NT2/D1 (cell line): ENCODE measurements at regions not wholly inside any gene's neighbourhood (a gene's known extent, or its start where the extent isn't known, plus 50 kb on each side); places are given as distances from the start of the nearest gene placed in this dataset.

Experiments used
- DNase-seq: peaks from one replicate; pipeline ENCODE4 v3.0.0-alpha.2; 2011; ENCODE audit warnings: low read depth, low spot score
- H3K27me3 ChIP-seq: 2 replicates; pipeline ENCODE4 v1.6.0; 2011; ENCODE audit warnings: mild to moderate bottlenecking; ENCODE audit not compliant: insufficient read length, insufficient read depth
- H3K36me3 ChIP-seq: 2 replicates; pipeline ENCODE4 v1.6.1; 2011; ENCODE audit warnings: mild to moderate bottlenecking, low read length, mixed read lengths; ENCODE audit not compliant: insufficient read depth, insufficient read length
- H3K4me1 ChIP-seq: 2 replicates; pipeline ENCODE4 v1.5.1; 2011; ENCODE audit not compliant: insufficient read depth, insufficient read length
- H3K4me3 ChIP-seq: 2 replicates; pipeline ENCODE4 v1.5.1; 2011; ENCODE audit warnings: low read depth; ENCODE audit not compliant: insufficient read length
- H3K9ac ChIP-seq: 2 replicates; pipeline ENCODE4 v1.6.0; 2011; ENCODE audit warnings: low read depth; ENCODE audit not compliant: insufficient read length
- H3K9me3 ChIP-seq: 2 replicates; pipeline ENCODE4 v1.5.1; 2011; ENCODE audit warnings: mild to moderate bottlenecking, low read length; ENCODE audit not compliant: insufficient read depth
- SUZ12 ChIP-seq: IDR thresholded peaks from 2 replicates; pipeline ENCODE4 v1.6.1; 2011; ENCODE audit not compliant: insufficient read length, insufficient read depth; ENCODE audit errors: extremely low read depth
- YY1 ChIP-seq: IDR thresholded peaks from 2 replicates; pipeline ENCODE4 v1.6.1; 2011; ENCODE audit not compliant: insufficient read length, insufficient read depth
- ZNF274 ChIP-seq: IDR thresholded peaks from 2 replicates; pipeline ENCODE4 v1.6.1; 2011; ENCODE audit warnings: mild to moderate bottlenecking, low read depth, low read length

GRCh38 chr1:57722285-57722978 lies 298.6 kb upstream of the DAB1 start:
- TF ChIP-seq YY1 (no peak), SUZ12 (no peak), ZNF274 (no peak)
- no peaks in the 10 kb centered on the region for H3K9me3 ChIP-seq
- H3K27me3 ChIP-seq, result no peaks in the 10 kb centered on the region
- H3K9ac ChIP-seq, result no peak overlapping the region
- H3K4me1 ChIP-seq, result peaks cover 8% of the 10 kb centered on the region
- no peak overlapping the region for H3K4me3 ChIP-seq
- no peaks in the 10 kb centered on the region for H3K36me3 ChIP-seq
- DNase-seq, result no peak

- H3K36me3 ChIP-seq, result no peaks in the 10 kb centered on the region
Measured at GRCh38 chr1:57721001-57721400, 297.1 kb upstream of the DAB1 start.

GRCh38 chr1:57719274-57719673 lies 295.4 kb upstream of the DAB1 start:
- H3K9ac ChIP-seq, result no peak overlapping the region

More at GRCh38 chr1:57721001-57721400, 297.1 kb upstream of the DAB1 start:
- TF ChIP-seq SUZ12 (no peak), YY1 (no peak), ZNF274 (no peak)
- no peak overlapping the region for H3K4me3 ChIP-seq
- H3K4me1 ChIP-seq, result peaks cover 8% of the 10 kb centered on the region
- no peak for DNase-seq
- no peak overlapping the region for H3K9ac ChIP-seq
- H3K27me3 ChIP-seq, result no peaks in the 10 kb centered on the region
- no peaks in the 10 kb centered on the region for H3K9me3 ChIP-seq

GRCh38 chr1:57713501-57713900 lies 289.6 kb upstream of the DAB1 start:
- H3K9ac ChIP-seq, result no peak overlapping the region
- no peak for DNase-seq
- H3K4me1 ChIP-seq, result no peaks in the 10 kb centered on the region
- TF ChIP-seq SUZ12 (no peak), ZNF274 (no peak), YY1 (no peak)
- H3K9me3 ChIP-seq, result no peaks in the 10 kb centered on the region
- no peaks in the 10 kb centered on the region for H3K27me3 ChIP-seq
- H3K36me3 ChIP-seq, result no peaks in the 10 kb centered on the region
- H3K4me3 ChIP-seq, result no peak overlapping the region

More at GRCh38 chr1:57719274-57719673, 295.4 kb upstream of the DAB1 start:
- Histone ChIP-seq H3K4me3 (no peak overlapping the region), H3K27me3 (no peaks in the 10 kb centered on the region), H3K9me3 (no peaks in the 10 kb centered on the region), H3K36me3 (no peaks in the 10 kb centered on the region), H3K4me1 (peaks cover 2% of the 10 kb centered on the region)
- TF ChIP-seq ZNF274 (no peak), SUZ12 (no peak), YY1 (no peak)
- no peak for DNase-seq

- Histone ChIP-seq H3K9me3 (no peaks in the 10 kb centered on the region), H3K36me3 (no peaks in the 10 kb centered on the region), H3K4me1 (no peaks in the 10 kb centered on the region), H3K4me3 (no peak overlapping the region), H3K27me3 (no peaks in the 10 kb centered on the region), H3K9ac (no peak overlapping the region)
- TF ChIP-seq YY1 (no peak), SUZ12 (no peak), ZNF274 (no peak)
- DNase-seq, result no peak
Measured at GRCh38 chr1:57712846-57713245, 289.0 kb upstream of the DAB1 start.

- Histone ChIP-seq H3K36me3 (no peaks in the 10 kb centered on the region), H3K9me3 (no peaks in the 10 kb centered on the region), H3K4me1 (no peaks in the 10 kb centered on the region), H3K9ac (no peak overlapping the region), H3K4me3 (no peak overlapping the region), H3K27me3 (no peaks in the 10 kb centered on the region)
- no peak for DNase-seq
- TF ChIP-seq SUZ12, result no peak
- no peak for TF ChIP-seq ZNF274
- no peak for TF ChIP-seq YY1
Measured at GRCh38 chr1:57711326-57711725, 287.5 kb upstream of the DAB1 start.

- no peak for DNase-seq
- no peak overlapping the region for H3K4me3 ChIP-seq
- no peak for TF ChIP-seq SUZ12
- no peak for TF ChIP-seq YY1
- no peak for TF ChIP-seq ZNF274
- no peaks in the 10 kb centered on the region for H3K27me3 ChIP-seq
- H3K4me1 ChIP-seq, result no peaks in the 10 kb centered on the region
- no peak overlapping the region for H3K9ac ChIP-seq
- H3K9me3 ChIP-seq, result no peaks in the 10 kb centered on the region
- no peaks in the 10 kb centered on the region for H3K36me3 ChIP-seq
Measured at GRCh38 chr1:57707631-57708030, 283.8 kb upstream of the DAB1 start.
